ENCODE measurements at regions not wholly inside any gene's neighbourhood (a gene's known extent, or its start where the extent isn't known, plus 50 kb on each side); places are given as distances from the start of the nearest gene placed in this dataset.

- Histone ChIP-seq H4K8ac (ENCODE audit: extremely low read depth, insufficient read depth, low read length) (no peak overlapping the region), H3K14ac (ENCODE audit: insufficient read length) (no peak overlapping the region), H2BK5ac (ENCODE audit: low read depth, low read length) (no peak overlapping the region), H4K20me1 (replicated peaks in 1 of 2; ENCODE audit: control insufficient read depth in 1 of 2, insufficient read depth in 2 of 2, low read length in 2 of 2) (no peaks in the 10 kb centered on the region), H3K56ac (replicated peaks; ENCODE audit: insufficient read length, low read depth, low read length) (no peak overlapping the region), H3K27ac (ENCODE audit: low read depth, low read length) (no peak overlapping the region), H4K5ac (ENCODE audit: insufficient read length, low read depth, low read length) (no peak overlapping the region), H3K18ac (ENCODE audit: extremely low read depth, low read length) (no peak overlapping the region), H3K4me2 (ENCODE audit: insufficient read depth in 1 of 2, low read depth in 2 of 2, low read length in 2 of 2) (no peak overlapping the region), H3K27me3 (replicated peaks in 1 of 4; ENCODE audit: control insufficient read depth in 3 of 4, extremely low read depth in 1 of 4, insufficient read depth in 3 of 4, low read length in 3 of 4) (no peaks in the 10 kb centered on the region), H3K4me1 (replicated peaks in 1 of 4; ENCODE audit: control insufficient read depth in 3 of 4, insufficient read depth in 4 of 4, low read length in 3 of 4) (no peaks in the 10 kb centered on the region; a peak in 1 of 7 replicates), H3K4me3 (ENCODE audit: extremely low read depth in 1 of 4, insufficient read depth in 2 of 4, low read depth in 3 of 4, low read length in 4 of 4) (no peak overlapping the region), H3K4ac (replicated peaks; ENCODE audit: insufficient read length, low read depth, low read length) (no peak overlapping the region), H3K79me2 (ENCODE audit: control insufficient read depth in 1 of 2, insufficient read depth in 2 of 2, low read length in 2 of 2) (no peaks in the 10 kb centered on the region), H2BK120ac (replicated peaks; ENCODE audit: low read depth, low read length) (no peak overlapping the region), H3K23ac (ENCODE audit: insufficient read length) (no peak overlapping the region), H2BK12ac (ENCODE audit: low read depth, low read length) (no peak overlapping the region), H4K91ac (replicated peaks; ENCODE audit: insufficient read length, low read length) (no peak overlapping the region), H3K23me2 (ENCODE audit: low read depth, low read length) (no peaks in the 10 kb centered on the region), H2BK15ac (ENCODE audit: low read length) (no peak overlapping the region), H2BK20ac (ENCODE audit: low read length) (no peak overlapping the region), H3K36me3 (ENCODE audit: control insufficient read depth in 2 of 4, insufficient read depth in 4 of 4, low read length in 3 of 4) (no peaks in the 10 kb centered on the region), H3K9ac (replicated peaks in 1 of 4; ENCODE audit: extremely low read depth in 1 of 4, low read depth in 3 of 4, low read length in 3 of 4) (no peak overlapping the region), H2AFZ (ENCODE audit: low read length) (no peak overlapping the region), H2AK5ac (ENCODE audit: low read depth, low read length) (no peak overlapping the region), H3K9me3 (ENCODE audit: insufficient read depth in 2 of 2, low read depth in 1 of 2, low read length in 1 of 2) (no peaks in the 10 kb centered on the region), H3K79me1 (ENCODE audit: low read depth, low read length) (no peaks in the 10 kb centered on the region)
- DNase-seq (ENCODE audit: low read depth in 1 of 2, low spot score in 2 of 2), result no peak
- ChIA-PET CTCF (ENCODE audit: partially characterized antibody) (interaction anchor here (1.0 to 1.6 kb wide), 2 partner anchors 20 to 60 kb away, joined by 3 to 4 read pairs; no protein-coding TSS in a partner anchor), POLR2A (ENCODE audit: partially characterized antibody) (no interaction called here)
- TF ChIP-seq CTCF (IDR thresholded peaks at IDR 0.05; ENCODE audit: control extremely low read depth in 1 of 3, insufficient read depth in 1 of 3, low read depth in 1 of 3, low read length in 3 of 3) (no peak), EP300 (IDR thresholded peaks at IDR 0.05; ENCODE audit: borderline replicate concordance in 1 of 2, low read depth in 2 of 2, low read length in 2 of 2) (no peak), USF2 (IDR thresholded peaks at IDR 0.05; ENCODE audit: low read length) (no peak), NRF1 (IDR thresholded peaks at IDR 0.05; ENCODE audit: low read depth, low read length) (no peak)
- 90% methylated on average over 6 of the region's 6 CpGs; no CpG with 5 or more reads in 1 of the 2 experiments for WGBS, 2 experiments (ENCODE audit: extremely low coverage in 1 of 2, insufficient coverage in 1 of 2, insufficient read length in 1 of 2, insufficient replicate concordance in 2 of 2, low coverage in 1 of 2, low lambda C conversion rate in 2 of 2, missing lambda C conversion rate in 1 of 2)
- no peak for FAIRE-seq
These were observed 163.7 kb downstream of the URI1 start for GRCh38 chr19:30105727-30106126.

All from H1 (cell line).